GM23338 (cell line): ENCODE measurements at regions not wholly inside any gene's neighbourhood (a gene's known extent, or its start where the extent isn't known, plus 50 kb on each side); places are given as distances from the start of the nearest gene placed in this dataset.

Experiments used
- ATAC-seq: fragments of 200-7000 bp; cut with Tn5 transposase; 3 replicates; pipeline ENCODE4 v1.9.1; 2020
- DNase-seq: peaks from one replicate; pipeline ENCODE4 v3.0.0-alpha.2; 2015; ENCODE audit warnings: low spot score
- H2AFZ ChIP-seq: fragments of 200-600 bp; sonication (generic); 2 replicates; pipeline ENCODE4 v1.8.0; 2016; ENCODE audit warnings: antibody characterized with exemption, mild to moderate bottlenecking, moderate library complexity
- H3F3A ChIP-seq: fragments of 200-600 bp; sonication (generic); replicated peaks from 2 replicates; pipeline ENCODE4 v1.8.0; 2017; ENCODE audit warnings: antibody characterized with exemption, mixed run types, low read depth
- H3K27ac ChIP-seq: fragments of 200-600 bp; sonication (generic); 2 replicates; pipeline ENCODE4 v1.6.1; 2016; ENCODE audit warnings: low read depth
- H3K27me3 ChIP-seq: fragments of 200-600 bp; sonication (generic); 2 replicates; pipeline ENCODE4 v1.8.0; 2016; ENCODE audit warnings: mild to moderate bottlenecking, mixed run types, moderate library complexity; ENCODE audit not compliant: insufficient read depth
- H3K36me3 ChIP-seq: fragments of 200-600 bp; sonication (generic); 2 replicates; pipeline ENCODE4 v1.8.0; 2016; ENCODE audit warnings: mild to moderate bottlenecking; ENCODE audit not compliant: insufficient read depth
- H3K4me1 ChIP-seq: fragments of 200-600 bp; sonication (generic); 2 replicates; pipeline ENCODE4 v1.8.0; 2016; ENCODE audit warnings: mild to moderate bottlenecking, moderate library complexity; ENCODE audit not compliant: insufficient read depth
- H3K4me2 ChIP-seq: fragments of 200-600 bp; sonication (generic); 2 replicates; pipeline ENCODE4 v1.7.1; 2017; ENCODE audit warnings: mixed run types
- H3K4me3 ChIP-seq: fragments of 200-600 bp; sonication (generic); 2 replicates; pipeline ENCODE4 v1.6.1; 2016; ENCODE audit warnings: mixed run types
- H3K79me2 ChIP-seq: fragments of 200-600 bp; sonication (generic); replicated peaks from 2 replicates; pipeline ENCODE4 v1.8.0; 2017; ENCODE audit warnings: mild to moderate bottlenecking; ENCODE audit not compliant: insufficient read depth
- H3K9me2 ChIP-seq: fragments of 200-600 bp; sonication (generic); 2 replicates; pipeline ENCODE4 v1.8.0; 2017; ENCODE audit not compliant: insufficient read depth
- H4K20me1 ChIP-seq: fragments of 200-600 bp; sonication (generic); replicated peaks from 2 replicates; pipeline ENCODE4 v1.8.0; 2017; ENCODE audit warnings: mild to moderate bottlenecking; ENCODE audit not compliant: insufficient read depth
- H3K27ac Mint-ChIP-seq: 2 replicates; pipeline ENCODE4 v1.8.0; 2020; ENCODE audit warnings: inconsistent platforms, mild to moderate bottlenecking, moderate library complexity, mixed read lengths
- H3K27me3 Mint-ChIP-seq: 3 replicates; pipeline ENCODE4 v1.8.0; 2022; ENCODE audit warnings: low read depth, mild to moderate bottlenecking, moderate library complexity, mixed read lengths, inconsistent platforms; ENCODE audit not compliant: insufficient read depth, poor library complexity
- H3K36me3 Mint-ChIP-seq: 3 replicates; pipeline ENCODE4 v1.8.0; 2021; ENCODE audit warnings: low read depth, mild to moderate bottlenecking, inconsistent platforms, moderate library complexity, mixed read lengths
- H3K4me1 Mint-ChIP-seq: 3 replicates; pipeline ENCODE4 v1.8.0; 2020; ENCODE audit warnings: mild to moderate bottlenecking, inconsistent platforms, mixed read lengths
- H3K4me3 Mint-ChIP-seq: 3 replicates; pipeline ENCODE4 v1.8.0; 2021; ENCODE audit warnings: moderate library complexity, mild to moderate bottlenecking, inconsistent platforms, mixed read lengths
- H3K9me3 Mint-ChIP-seq: 3 replicates; pipeline ENCODE4 v1.8.0; 2020; ENCODE audit warnings: moderate library complexity, mild to moderate bottlenecking, inconsistent platforms, mixed read lengths
- CREB1 ChIP-seq: fragments of 250-450 bp; sonication (Bioruptor Pico); IDR thresholded peaks from 2 replicates; pipeline ENCODE4 v1.5.0; 2020; ENCODE audit warnings: low read depth, mild to moderate bottlenecking, moderate library complexity
- EZH2 ChIP-seq: fragments of 200-600 bp; sonication (generic); IDR thresholded peaks from one replicate; pipeline ENCODE4 v1.8.0; 2017; ENCODE audit warnings: antibody characterized with exemption, mild to moderate bottlenecking, low read depth; ENCODE audit not compliant: unreplicated experiment
- EZH2phosphoT487 ChIP-seq: fragments of 200-600 bp; sonication (generic); IDR thresholded peaks from one replicate; pipeline ENCODE4 v1.8.1; 2018; ENCODE audit warnings: antibody characterized with exemption; ENCODE audit not compliant: unreplicated experiment
- JUNB ChIP-seq: IDR thresholded peaks from one replicate; pipeline ENCODE4 v1.6.1; 2016; ENCODE audit warnings: antibody characterized with exemption; ENCODE audit not compliant: unreplicated experiment
- NANOG ChIP-seq: IDR thresholded peaks from 2 replicates; pipeline ENCODE4 v1.6.1; 2016; ENCODE audit warnings: antibody characterized with exemption, borderline replicate concordance
- POLR2AphosphoS5 ChIP-seq: IDR thresholded peaks from 2 replicates; pipeline ENCODE4 v1.6.1; 2016; ENCODE audit warnings: antibody characterized with exemption, low read depth
- STAT1 ChIP-seq: IDR thresholded peaks from one replicate; pipeline ENCODE4 v1.6.1; 2016; ENCODE audit warnings: antibody characterized with exemption; ENCODE audit not compliant: unreplicated experiment
- ZNF114 ChIP-seq: fragments of 250-450 bp; sonication (Bioruptor Pico); IDR thresholded peaks from 2 replicates; pipeline ENCODE4 v1.5.0; 2020; ENCODE audit warnings: mild to moderate bottlenecking, moderate library complexity
- ZNF331 ChIP-seq: fragments of 250-450 bp; sonication (Bioruptor Pico); IDR thresholded peaks from 2 replicates; pipeline ENCODE4 v1.5.0; 2020; ENCODE audit warnings: low read depth, mild to moderate bottlenecking, moderate library complexity
- TF ChIP-seq, protein P1 (sequence below), 2 experiments: fragments of 200-600 bp in 1 of 2; sonication (generic) in 1 of 2; conservative IDR thresholded peaks; 2 replicates each; pipeline versions ENCODE4 v1.5.1 to v1.6.1; 2016 to 2017; ENCODE audit warnings: antibody characterized with exemption in 2 of 2, low read depth in 2 of 2, mild to moderate bottlenecking in 2 of 2, moderate library complexity in 1 of 2
- TF ChIP-seq, protein P2 (sequence below): IDR thresholded peaks from 2 replicates; pipeline ENCODE4 v1.6.1; 2016; ENCODE audit warnings: antibody characterized with exemption
- TF ChIP-seq, protein P3 (sequence below): IDR thresholded peaks from one replicate; pipeline ENCODE4 v1.6.1; 2018; ENCODE audit warnings: antibody characterized with exemption; ENCODE audit not compliant: unreplicated experiment

DNA sequence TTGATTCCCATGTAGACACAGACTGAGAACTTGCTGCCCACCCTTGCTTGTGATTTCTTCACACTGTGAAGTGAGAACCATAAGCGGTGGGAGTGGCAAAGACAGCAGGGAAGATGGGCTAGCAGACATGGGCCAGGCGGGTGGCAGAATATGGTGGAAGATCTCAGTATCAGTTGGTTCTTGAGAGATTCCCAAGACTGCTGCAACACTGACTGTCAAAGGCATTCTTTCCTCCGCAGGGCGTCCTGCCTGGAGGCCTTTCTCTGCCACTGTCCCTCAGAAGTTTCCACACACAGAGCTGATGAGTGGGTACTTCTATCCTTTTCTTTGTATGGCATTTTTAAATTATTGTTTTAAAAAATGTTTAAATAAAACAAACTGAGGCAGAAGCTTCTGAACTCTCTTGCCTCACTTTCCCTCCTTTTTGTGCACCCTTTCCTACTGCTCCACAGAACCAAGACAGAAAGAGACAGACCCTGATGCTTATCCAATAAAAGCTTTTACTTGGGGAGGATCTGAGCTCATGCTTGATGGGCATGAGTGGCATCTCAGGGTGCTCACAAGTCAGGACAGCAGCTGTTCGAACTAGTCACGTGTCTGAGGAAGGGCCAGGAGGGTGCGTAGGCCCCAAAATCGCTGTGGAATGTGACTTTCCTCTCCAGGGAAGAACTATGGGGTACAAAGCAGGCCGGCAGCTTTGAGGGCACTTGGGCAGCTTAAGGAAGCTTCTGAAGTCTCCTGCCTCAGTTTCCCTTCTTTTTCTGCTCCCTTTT, 104.7 kb upstream of the PCGF5 start:
- ATAC-seq (no peak), DNase-seq (no peak)
- H3K4me1 ChIP-seq = no peaks in the 10 kb centered on the region
- H3K4me3 ChIP-seq = no peak overlapping the region
- no peaks in the 10 kb centered on the region for H3F3A ChIP-seq
- no peak for TF ChIP-seq NANOG
- TF ChIP-seq, protein P1, sequence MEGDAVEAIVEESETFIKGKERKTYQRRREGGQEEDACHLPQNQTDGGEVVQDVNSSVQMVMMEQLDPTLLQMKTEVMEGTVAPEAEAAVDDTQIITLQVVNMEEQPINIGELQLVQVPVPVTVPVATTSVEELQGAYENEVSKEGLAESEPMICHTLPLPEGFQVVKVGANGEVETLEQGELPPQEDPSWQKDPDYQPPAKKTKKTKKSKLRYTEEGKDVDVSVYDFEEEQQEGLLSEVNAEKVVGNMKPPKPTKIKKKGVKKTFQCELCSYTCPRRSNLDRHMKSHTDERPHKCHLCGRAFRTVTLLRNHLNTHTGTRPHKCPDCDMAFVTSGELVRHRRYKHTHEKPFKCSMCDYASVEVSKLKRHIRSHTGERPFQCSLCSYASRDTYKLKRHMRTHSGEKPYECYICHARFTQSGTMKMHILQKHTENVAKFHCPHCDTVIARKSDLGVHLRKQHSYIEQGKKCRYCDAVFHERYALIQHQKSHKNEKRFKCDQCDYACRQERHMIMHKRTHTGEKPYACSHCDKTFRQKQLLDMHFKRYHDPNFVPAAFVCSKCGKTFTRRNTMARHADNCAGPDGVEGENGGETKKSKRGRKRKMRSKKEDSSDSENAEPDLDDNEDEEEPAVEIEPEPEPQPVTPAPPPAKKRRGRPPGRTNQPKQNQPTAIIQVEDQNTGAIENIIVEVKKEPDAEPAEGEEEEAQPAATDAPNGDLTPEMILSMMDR (conservative IDR thresholded peaks at IDR 0.05; ENCODE audit: low read depth in 2 of 2) = no peak
- TF ChIP-seq, protein P2, sequence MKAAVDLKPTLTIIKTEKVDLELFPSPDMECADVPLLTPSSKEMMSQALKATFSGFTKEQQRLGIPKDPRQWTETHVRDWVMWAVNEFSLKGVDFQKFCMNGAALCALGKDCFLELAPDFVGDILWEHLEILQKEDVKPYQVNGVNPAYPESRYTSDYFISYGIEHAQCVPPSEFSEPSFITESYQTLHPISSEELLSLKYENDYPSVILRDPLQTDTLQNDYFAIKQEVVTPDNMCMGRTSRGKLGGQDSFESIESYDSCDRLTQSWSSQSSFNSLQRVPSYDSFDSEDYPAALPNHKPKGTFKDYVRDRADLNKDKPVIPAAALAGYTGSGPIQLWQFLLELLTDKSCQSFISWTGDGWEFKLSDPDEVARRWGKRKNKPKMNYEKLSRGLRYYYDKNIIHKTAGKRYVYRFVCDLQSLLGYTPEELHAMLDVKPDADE = no peak
- no peak for TF ChIP-seq CREB1
- TF ChIP-seq, protein P3, sequence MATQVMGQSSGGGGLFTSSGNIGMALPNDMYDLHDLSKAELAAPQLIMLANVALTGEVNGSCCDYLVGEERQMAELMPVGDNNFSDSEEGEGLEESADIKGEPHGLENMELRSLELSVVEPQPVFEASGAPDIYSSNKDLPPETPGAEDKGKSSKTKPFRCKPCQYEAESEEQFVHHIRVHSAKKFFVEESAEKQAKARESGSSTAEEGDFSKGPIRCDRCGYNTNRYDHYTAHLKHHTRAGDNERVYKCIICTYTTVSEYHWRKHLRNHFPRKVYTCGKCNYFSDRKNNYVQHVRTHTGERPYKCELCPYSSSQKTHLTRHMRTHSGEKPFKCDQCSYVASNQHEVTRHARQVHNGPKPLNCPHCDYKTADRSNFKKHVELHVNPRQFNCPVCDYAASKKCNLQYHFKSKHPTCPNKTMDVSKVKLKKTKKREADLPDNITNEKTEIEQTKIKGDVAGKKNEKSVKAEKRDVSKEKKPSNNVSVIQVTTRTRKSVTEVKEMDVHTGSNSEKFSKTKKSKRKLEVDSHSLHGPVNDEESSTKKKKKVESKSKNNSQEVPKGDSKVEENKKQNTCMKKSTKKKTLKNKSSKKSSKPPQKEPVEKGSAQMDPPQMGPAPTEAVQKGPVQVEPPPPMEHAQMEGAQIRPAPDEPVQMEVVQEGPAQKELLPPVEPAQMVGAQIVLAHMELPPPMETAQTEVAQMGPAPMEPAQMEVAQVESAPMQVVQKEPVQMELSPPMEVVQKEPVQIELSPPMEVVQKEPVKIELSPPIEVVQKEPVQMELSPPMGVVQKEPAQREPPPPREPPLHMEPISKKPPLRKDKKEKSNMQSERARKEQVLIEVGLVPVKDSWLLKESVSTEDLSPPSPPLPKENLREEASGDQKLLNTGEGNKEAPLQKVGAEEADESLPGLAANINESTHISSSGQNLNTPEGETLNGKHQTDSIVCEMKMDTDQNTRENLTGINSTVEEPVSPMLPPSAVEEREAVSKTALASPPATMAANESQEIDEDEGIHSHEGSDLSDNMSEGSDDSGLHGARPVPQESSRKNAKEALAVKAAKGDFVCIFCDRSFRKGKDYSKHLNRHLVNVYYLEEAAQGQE = no peak
- TF ChIP-seq EZH2 = no peak
- no peak for TF ChIP-seq POLR2AphosphoS5
- TF ChIP-seq JUNB = no peak
- no peak for TF ChIP-seq ZNF331 (CRISPR knock-in tag)
- TF ChIP-seq EZH2phosphoT487 = no peak
- TF ChIP-seq ZNF114 (CRISPR knock-in tag) = no peak
- no peak for TF ChIP-seq STAT1
- no peak overlapping the region for H3K4me2 ChIP-seq
- H3K79me2 ChIP-seq = no peaks in the 10 kb centered on the region
- H3K9me2 ChIP-seq = no peaks in the 10 kb centered on the region
- H3K27me3 Mint-ChIP-seq = no peaks in the 10 kb centered on the region
- no peaks in the 10 kb centered on the region for H3K27me3 ChIP-seq
- H4K20me1 ChIP-seq = no peaks in the 10 kb centered on the region
- H3K36me3 Mint-ChIP-seq = no peaks in the 10 kb centered on the region
- no peaks in the 10 kb centered on the region for H3K4me1 Mint-ChIP-seq
- no peak overlapping the region for H3K27ac ChIP-seq
- H3K4me3 Mint-ChIP-seq = no peak overlapping the region
- no peak overlapping the region for H3K27ac Mint-ChIP-seq
- H2AFZ ChIP-seq = no peak overlapping the region
- no peaks in the 10 kb centered on the region for H3K9me3 Mint-ChIP-seq
- H3K36me3 ChIP-seq = no peaks in the 10 kb centered on the region
